ENCODE measurements at regions not wholly inside any gene's neighbourhood (a gene's known extent, or its start where the extent isn't known, plus 50 kb on each side); places are given as distances from the start of the nearest gene placed in this dataset.

DNA sequence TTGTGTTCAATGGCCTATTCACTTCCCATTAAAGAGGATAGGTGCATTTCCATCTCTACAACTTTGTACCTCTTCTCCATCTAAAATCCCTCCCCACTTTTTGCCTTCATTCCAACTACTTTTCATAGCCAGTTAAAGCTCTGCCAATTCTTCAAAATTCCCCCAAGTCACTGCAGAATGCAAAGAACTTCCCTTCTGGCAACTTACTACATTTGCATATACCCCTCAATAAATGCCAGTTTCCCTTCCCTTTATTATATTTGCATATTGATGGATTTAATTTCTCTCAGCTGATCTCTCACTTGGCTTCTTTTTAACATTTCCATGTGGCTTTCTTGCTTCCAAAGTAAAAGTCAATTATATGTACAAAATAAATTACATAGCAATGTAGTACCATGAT is 393.4 kb downstream of the HACE1 start:
- TF ChIP-seq, protein P1, sequence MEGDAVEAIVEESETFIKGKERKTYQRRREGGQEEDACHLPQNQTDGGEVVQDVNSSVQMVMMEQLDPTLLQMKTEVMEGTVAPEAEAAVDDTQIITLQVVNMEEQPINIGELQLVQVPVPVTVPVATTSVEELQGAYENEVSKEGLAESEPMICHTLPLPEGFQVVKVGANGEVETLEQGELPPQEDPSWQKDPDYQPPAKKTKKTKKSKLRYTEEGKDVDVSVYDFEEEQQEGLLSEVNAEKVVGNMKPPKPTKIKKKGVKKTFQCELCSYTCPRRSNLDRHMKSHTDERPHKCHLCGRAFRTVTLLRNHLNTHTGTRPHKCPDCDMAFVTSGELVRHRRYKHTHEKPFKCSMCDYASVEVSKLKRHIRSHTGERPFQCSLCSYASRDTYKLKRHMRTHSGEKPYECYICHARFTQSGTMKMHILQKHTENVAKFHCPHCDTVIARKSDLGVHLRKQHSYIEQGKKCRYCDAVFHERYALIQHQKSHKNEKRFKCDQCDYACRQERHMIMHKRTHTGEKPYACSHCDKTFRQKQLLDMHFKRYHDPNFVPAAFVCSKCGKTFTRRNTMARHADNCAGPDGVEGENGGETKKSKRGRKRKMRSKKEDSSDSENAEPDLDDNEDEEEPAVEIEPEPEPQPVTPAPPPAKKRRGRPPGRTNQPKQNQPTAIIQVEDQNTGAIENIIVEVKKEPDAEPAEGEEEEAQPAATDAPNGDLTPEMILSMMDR (IDR thresholded peaks at IDR 0.05), result no peak
- TF ChIP-seq POLR2A (IDR thresholded peaks at IDR 0.05) (no peak), POLR2AphosphoS5 (IDR thresholded peaks at IDR 0.05) (no peak), EP300 (IDR thresholded peaks at IDR 0.05) (no peak)
